ENCODE measurements at regions not wholly inside any gene's neighbourhood (a gene's known extent, or its start where the extent isn't known, plus 50 kb on each side); places are given as distances from the start of the nearest gene placed in this dataset.

DNA sequence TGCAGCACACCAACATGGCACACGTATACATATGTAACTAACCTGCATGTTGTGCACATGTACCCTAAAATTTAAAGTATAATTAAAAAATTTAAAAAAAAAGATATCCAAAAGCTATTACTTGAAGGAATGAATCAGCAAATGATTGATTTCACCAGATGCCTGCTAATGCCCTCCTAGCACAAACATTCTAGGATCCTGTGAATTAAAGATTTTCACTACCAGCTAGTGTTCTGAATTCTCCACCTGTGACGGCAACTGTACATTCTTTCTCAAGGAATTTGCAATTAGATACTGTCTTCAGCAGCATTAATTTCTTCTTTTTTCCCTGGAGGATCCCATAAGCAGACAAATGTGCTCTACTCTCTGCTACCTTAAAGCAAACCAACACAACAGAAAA is 694.9 kb downstream of the NTRK3 start:
- TF ChIP-seq, protein P1, sequence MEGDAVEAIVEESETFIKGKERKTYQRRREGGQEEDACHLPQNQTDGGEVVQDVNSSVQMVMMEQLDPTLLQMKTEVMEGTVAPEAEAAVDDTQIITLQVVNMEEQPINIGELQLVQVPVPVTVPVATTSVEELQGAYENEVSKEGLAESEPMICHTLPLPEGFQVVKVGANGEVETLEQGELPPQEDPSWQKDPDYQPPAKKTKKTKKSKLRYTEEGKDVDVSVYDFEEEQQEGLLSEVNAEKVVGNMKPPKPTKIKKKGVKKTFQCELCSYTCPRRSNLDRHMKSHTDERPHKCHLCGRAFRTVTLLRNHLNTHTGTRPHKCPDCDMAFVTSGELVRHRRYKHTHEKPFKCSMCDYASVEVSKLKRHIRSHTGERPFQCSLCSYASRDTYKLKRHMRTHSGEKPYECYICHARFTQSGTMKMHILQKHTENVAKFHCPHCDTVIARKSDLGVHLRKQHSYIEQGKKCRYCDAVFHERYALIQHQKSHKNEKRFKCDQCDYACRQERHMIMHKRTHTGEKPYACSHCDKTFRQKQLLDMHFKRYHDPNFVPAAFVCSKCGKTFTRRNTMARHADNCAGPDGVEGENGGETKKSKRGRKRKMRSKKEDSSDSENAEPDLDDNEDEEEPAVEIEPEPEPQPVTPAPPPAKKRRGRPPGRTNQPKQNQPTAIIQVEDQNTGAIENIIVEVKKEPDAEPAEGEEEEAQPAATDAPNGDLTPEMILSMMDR (IDR thresholded peaks at IDR 0.05), result no peak
- no peak for TF ChIP-seq POLR2A (IDR thresholded peaks at IDR 0.05)
- no peak for TF ChIP-seq EP300 (IDR thresholded peaks at IDR 0.05)
